ENCODE measurements at regions not wholly inside any gene's neighbourhood (a gene's known extent, or its start where the extent isn't known, plus 50 kb on each side); places are given as distances from the start of the nearest gene placed in this dataset.

DNA sequence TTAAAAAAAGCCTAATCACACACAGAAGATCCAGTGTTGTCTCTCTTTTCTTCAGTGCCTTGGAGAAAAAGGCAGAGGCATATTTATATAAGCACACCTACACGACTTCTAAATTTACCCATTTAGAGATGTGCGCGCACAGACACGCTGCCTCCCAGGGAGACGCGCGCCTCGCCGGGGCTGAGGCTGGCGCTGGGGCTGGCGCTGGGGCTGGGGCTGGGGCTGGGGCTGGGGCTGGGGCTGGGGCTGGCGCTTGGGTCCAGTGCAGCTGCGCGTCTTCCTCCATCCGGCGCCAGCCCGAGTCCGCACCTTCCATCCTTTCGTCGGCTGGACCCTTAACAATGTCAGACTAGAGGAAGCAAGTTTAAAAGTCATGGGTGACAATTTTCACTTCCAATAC is 118.4 kb upstream of the ARID2 start:
- TF ChIP-seq, protein P1, sequence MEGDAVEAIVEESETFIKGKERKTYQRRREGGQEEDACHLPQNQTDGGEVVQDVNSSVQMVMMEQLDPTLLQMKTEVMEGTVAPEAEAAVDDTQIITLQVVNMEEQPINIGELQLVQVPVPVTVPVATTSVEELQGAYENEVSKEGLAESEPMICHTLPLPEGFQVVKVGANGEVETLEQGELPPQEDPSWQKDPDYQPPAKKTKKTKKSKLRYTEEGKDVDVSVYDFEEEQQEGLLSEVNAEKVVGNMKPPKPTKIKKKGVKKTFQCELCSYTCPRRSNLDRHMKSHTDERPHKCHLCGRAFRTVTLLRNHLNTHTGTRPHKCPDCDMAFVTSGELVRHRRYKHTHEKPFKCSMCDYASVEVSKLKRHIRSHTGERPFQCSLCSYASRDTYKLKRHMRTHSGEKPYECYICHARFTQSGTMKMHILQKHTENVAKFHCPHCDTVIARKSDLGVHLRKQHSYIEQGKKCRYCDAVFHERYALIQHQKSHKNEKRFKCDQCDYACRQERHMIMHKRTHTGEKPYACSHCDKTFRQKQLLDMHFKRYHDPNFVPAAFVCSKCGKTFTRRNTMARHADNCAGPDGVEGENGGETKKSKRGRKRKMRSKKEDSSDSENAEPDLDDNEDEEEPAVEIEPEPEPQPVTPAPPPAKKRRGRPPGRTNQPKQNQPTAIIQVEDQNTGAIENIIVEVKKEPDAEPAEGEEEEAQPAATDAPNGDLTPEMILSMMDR (conservative IDR thresholded peaks at IDR 0.05; ENCODE audit: low read depth, low read length), result no peak
- DNase-seq (ENCODE audit: low read depth), result no peak
- peak overlapping the region; percentile 27 for H3K4me3 ChIP-seq (ENCODE audit: low read depth, low read length)

GRCh38 chr12:45611495-45611894 is 118.0 kb upstream of the ARID2 start:
- H3K4me3 ChIP-seq (ENCODE audit: low read depth, low read length), result peak overlapping the region; percentile 27

GRCh38 chr12:45612044-45612794 is 117.3 kb upstream of the ARID2 start:
- TF ChIP-seq, protein P1 (conservative IDR thresholded peaks at IDR 0.05; ENCODE audit: low read depth, low read length), result no peak
- H3K4me3 ChIP-seq (ENCODE audit: low read depth, low read length), result no peak overlapping the region
- peak; percentile 29 for DNase-seq (ENCODE audit: low read depth)

More at GRCh38 chr12:45611495-45611894, 118.0 kb upstream of the ARID2 start:
- TF ChIP-seq, protein P1 (conservative IDR thresholded peaks at IDR 0.05; ENCODE audit: low read depth, low read length), result no peak
- DNase-seq (ENCODE audit: low read depth), result no peak

GRCh38 chr12:45613296-45613695 is 116.2 kb upstream of the ARID2 start:
- no peak overlapping the region for H3K4me3 ChIP-seq (ENCODE audit: low read depth, low read length)
- DNase-seq (ENCODE audit: low read depth), result peak; percentile 47
- TF ChIP-seq, protein P1 (conservative IDR thresholded peaks at IDR 0.05; ENCODE audit: low read depth, low read length), result no peak

- TF ChIP-seq, protein P1 (conservative IDR thresholded peaks at IDR 0.05; ENCODE audit: low read depth, low read length), result no peak
- H3K4me3 ChIP-seq (ENCODE audit: low read depth, low read length), result no peak overlapping the region
- no peak for DNase-seq (ENCODE audit: low read depth)
These were observed 115.7 kb upstream of the ARID2 start for GRCh38 chr12:45613855-45614254.

DNA sequence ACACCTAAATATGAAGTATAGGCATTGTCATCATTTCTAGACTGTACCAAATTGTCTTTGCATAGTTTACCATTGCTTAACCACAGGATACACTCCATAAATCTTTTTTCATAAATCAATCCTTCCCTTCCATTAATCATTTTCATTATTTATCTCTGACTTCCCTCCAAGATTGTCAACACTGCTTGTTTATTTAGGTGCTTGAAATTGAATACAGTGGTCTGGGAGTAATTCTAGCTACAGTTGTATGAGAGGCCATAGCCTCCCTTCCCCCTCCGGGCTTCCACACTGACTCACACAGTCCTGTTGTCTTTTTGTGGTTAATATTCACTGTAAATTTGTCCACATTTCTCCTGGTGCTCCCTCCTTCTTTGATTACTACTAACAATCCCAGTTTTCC is 114.2 kb upstream of the ARID2 start:
- DNase-seq (ENCODE audit: low read depth), result peak; percentile 75
- TF ChIP-seq, protein P1 (conservative IDR thresholded peaks at IDR 0.05; ENCODE audit: low read depth, low read length), result no peak
- H3K4me3 ChIP-seq (ENCODE audit: low read depth, low read length), result no peak overlapping the region

- TF ChIP-seq, protein P1 (conservative IDR thresholded peaks at IDR 0.05; ENCODE audit: low read depth, low read length), result no peak
- H3K4me3 ChIP-seq (ENCODE audit: low read depth, low read length), result no peak overlapping the region
- DNase-seq (ENCODE audit: low read depth), result no peak
These were observed 109.8 kb upstream of the ARID2 start for GRCh38 chr12:45619736-45620135.
